M059J (cell line): ENCODE measurements at regions not wholly inside any gene's neighbourhood (a gene's known extent, or its start where the extent isn't known, plus 50 kb on each side); places are given as distances from the start of the nearest gene placed in this dataset.
"Not testable (repeated sequence)": the region's sequence is repeated elsewhere in the genome, so short reads cannot be mapped to it uniquely, and the experiment has no call there.

Source experiments
- DNase-seq: peaks from one replicate; pipeline ENCODE4 v3.0.0-alpha.2; 2012; ENCODE audit warnings: low read depth

- no peak for DNase-seq
These were observed 307.7 kb upstream of the ARSJ start for GRCh38 chr4:114287079-114287696.

GRCh38 chr4:114296126-114296525 lies 302.5 kb upstream of the UGT8 start:
- DNase-seq = no peak

GRCh38 chr4:114302472-114302871 lies 296.1 kb upstream of the UGT8 start:
- no peak for DNase-seq

GRCh38 chr4:114304046-114304445 lies 294.6 kb upstream of the UGT8 start:
- DNase-seq = no peak

- no peak for DNase-seq
These were observed 294.0 kb upstream of the UGT8 start for GRCh38 chr4:114304567-114304966.

GRCh38 chr4:114306946-114307345 lies 291.7 kb upstream of the UGT8 start:
- DNase-seq = no peak

GRCh38 chr4:114310296-114310925 lies 288.2 kb upstream of the UGT8 start:
- no peak for DNase-seq

- no peak for DNase-seq
These were observed 286.8 kb upstream of the UGT8 start for GRCh38 chr4:114311787-114312186.

GRCh38 chr4:114312338-114312737 lies 286.3 kb upstream of the UGT8 start:
- DNase-seq = no peak

- DNase-seq = no peak
These were observed 281.8 kb upstream of the UGT8 start for GRCh38 chr4:114316789-114317188.

GRCh38 chr4:114317564-114317963 lies 281.0 kb upstream of the UGT8 start:
- no peak for DNase-seq

- DNase-seq = no peak
These were observed 280.3 kb upstream of the UGT8 start for GRCh38 chr4:114318309-114318708.

GRCh38 chr4:114320126-114320525 lies 278.5 kb upstream of the UGT8 start:
- DNase-seq = no peak

- no peak for DNase-seq
These were observed 277.2 kb upstream of the UGT8 start for GRCh38 chr4:114321366-114321765.

GRCh38 chr4:114323841-114324240 lies 274.8 kb upstream of the UGT8 start:
- no peak for DNase-seq

GRCh38 chr4:114326358-114326757 lies 272.2 kb upstream of the UGT8 start:
- DNase-seq = no peak

- DNase-seq = no peak
These were observed 266.5 kb upstream of the UGT8 start for GRCh38 chr4:114332119-114332518.

GRCh38 chr4:114334363-114334762 lies 264.2 kb upstream of the UGT8 start:
- DNase-seq = not testable (repeated sequence)

- DNase-seq = no peak
These were observed 263.7 kb upstream of the UGT8 start for GRCh38 chr4:114334884-114335330.

GRCh38 chr4:114335339-114335738 lies 263.3 kb upstream of the UGT8 start:
- no peak for DNase-seq

GRCh38 chr4:114343015-114343414 lies 255.6 kb upstream of the UGT8 start:
- DNase-seq = no peak

- no peak for DNase-seq
These were observed 248.9 kb upstream of the UGT8 start for GRCh38 chr4:114349543-114350175.

- DNase-seq = no peak
These were observed 239.7 kb upstream of the UGT8 start for GRCh38 chr4:114358901-114359300.
